BE2C (cell line): ENCODE measurements at regions not wholly inside any gene's neighbourhood (a gene's known extent, or its start where the extent isn't known, plus 50 kb on each side); places are given as distances from the start of the nearest gene placed in this dataset.

Experiments used
- DNase-seq: peaks from one replicate; pipeline ENCODE4 v3.0.0-alpha.2; 2020
- H3K27me3 ChIP-seq: fragments of 250-450 bp; sonication (Bioruptor Pico); 2 replicates; pipeline ENCODE4 v1.5.1; 2020; ENCODE audit warnings: mild to moderate bottlenecking
- H3K36me3 ChIP-seq: fragments of 250-450 bp; sonication (Bioruptor Pico); 2 replicates; pipeline ENCODE4 v1.5.1; 2020; ENCODE audit warnings: mild to moderate bottlenecking
- H3K4me1 ChIP-seq: fragments of 250-450 bp; sonication (Bioruptor Pico); 2 replicates; pipeline ENCODE4 v1.5.1; 2020
- H3K4me3 ChIP-seq: 2 replicates; pipeline ENCODE4 v1.5.1; 2011; ENCODE audit warnings: low read depth, low read length
- H3K9me3 ChIP-seq: fragments of 250-450 bp; sonication (Bioruptor Pico); 2 replicates; pipeline ENCODE4 v1.5.1; 2020
- TF ChIP-seq, protein P1 (sequence below): IDR thresholded peaks from 2 replicates; pipeline ENCODE4 v1.5.1; 2012; ENCODE audit warnings: mild to moderate bottlenecking, low read depth, low read length

DNA sequence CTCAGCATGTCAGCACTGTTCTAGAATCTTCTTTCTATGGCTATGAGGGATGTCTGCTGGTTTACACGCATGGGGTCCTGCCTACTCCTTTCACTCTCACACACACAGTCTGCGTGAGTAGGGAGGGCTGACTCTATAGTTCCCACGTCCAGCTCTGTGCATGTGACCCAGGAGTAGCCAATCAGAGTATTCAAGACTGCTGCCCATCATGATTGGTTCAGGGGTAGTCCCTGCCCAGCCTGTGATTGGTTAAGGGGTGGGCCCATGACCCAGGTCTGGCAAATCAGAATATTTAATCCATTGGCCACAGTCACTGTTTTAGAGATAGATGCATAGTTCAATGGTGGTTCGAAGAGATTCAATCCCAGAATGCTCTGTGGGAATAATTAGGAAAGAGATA, 151.3 kb upstream of the IRX3 start:
- Histone ChIP-seq H3K9me3 (no peaks in the 10 kb centered on the region), H3K4me1 (no peaks in the 10 kb centered on the region), H3K36me3 (no peaks in the 10 kb centered on the region), H3K27me3 (no peaks in the 10 kb centered on the region), H3K4me3 (peak overlapping the region; percentile 35)
- DNase-seq: peak; percentile 58
- TF ChIP-seq, protein P1, sequence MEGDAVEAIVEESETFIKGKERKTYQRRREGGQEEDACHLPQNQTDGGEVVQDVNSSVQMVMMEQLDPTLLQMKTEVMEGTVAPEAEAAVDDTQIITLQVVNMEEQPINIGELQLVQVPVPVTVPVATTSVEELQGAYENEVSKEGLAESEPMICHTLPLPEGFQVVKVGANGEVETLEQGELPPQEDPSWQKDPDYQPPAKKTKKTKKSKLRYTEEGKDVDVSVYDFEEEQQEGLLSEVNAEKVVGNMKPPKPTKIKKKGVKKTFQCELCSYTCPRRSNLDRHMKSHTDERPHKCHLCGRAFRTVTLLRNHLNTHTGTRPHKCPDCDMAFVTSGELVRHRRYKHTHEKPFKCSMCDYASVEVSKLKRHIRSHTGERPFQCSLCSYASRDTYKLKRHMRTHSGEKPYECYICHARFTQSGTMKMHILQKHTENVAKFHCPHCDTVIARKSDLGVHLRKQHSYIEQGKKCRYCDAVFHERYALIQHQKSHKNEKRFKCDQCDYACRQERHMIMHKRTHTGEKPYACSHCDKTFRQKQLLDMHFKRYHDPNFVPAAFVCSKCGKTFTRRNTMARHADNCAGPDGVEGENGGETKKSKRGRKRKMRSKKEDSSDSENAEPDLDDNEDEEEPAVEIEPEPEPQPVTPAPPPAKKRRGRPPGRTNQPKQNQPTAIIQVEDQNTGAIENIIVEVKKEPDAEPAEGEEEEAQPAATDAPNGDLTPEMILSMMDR: no peak

DNA sequence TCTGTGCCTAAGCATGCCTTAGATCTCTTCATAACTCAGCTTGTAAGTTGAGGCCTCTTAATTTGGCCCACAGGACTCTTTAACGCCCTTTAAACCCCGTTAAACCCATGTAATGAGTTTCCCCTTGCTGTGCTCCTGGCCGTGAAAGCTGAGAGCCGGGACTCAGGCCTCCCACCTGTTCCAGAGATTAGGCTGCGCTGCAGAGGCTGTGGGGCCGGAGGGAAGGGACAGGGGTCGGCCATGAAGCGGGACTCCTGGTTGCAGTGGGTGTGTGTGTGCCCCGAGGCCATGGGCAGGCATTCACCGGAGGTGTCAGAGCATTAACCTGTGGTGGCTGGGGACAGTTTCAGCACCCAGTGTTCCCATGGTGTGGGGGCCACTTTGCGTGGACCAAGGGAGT, 150.8 kb upstream of the IRX3 start:
- H3K4me3 ChIP-seq: peak overlapping the region; percentile 35
- no peaks in the 10 kb centered on the region for H3K9me3 ChIP-seq
- H3K4me1 ChIP-seq: no peaks in the 10 kb centered on the region
- DNase-seq: no peak
- no peaks in the 10 kb centered on the region for H3K27me3 ChIP-seq
- H3K36me3 ChIP-seq: no peaks in the 10 kb centered on the region
- TF ChIP-seq, protein P1: no peak

DNA sequence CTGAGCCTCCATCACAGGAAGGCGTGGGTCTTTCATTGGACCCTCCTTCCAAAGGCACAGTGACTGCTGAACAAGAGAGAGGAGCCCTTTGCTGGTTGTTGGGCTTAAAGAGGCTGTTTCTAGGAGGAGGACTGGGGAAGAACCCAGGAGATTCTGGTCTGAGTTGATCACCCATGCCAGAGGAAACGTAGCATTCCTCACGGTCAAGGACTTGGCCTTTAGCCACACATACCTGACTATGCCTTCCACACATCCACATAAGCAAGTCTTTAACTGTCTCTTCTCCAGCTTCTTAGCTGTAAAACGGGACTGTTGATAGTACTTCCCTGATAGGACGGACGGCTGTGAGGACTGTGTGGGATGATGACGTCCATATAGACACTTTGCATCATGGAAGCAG, 149.8 kb upstream of the IRX3 start:
- no peak overlapping the region for H3K4me3 ChIP-seq
- no peak for DNase-seq
- H3K9me3 ChIP-seq: no peaks in the 10 kb centered on the region
- no peaks in the 10 kb centered on the region for H3K4me1 ChIP-seq
- TF ChIP-seq, protein P1: no peak
- no peaks in the 10 kb centered on the region for H3K36me3 ChIP-seq
- no peaks in the 10 kb centered on the region; the same call in 1 of the 2 replicates for H3K27me3 ChIP-seq

DNA sequence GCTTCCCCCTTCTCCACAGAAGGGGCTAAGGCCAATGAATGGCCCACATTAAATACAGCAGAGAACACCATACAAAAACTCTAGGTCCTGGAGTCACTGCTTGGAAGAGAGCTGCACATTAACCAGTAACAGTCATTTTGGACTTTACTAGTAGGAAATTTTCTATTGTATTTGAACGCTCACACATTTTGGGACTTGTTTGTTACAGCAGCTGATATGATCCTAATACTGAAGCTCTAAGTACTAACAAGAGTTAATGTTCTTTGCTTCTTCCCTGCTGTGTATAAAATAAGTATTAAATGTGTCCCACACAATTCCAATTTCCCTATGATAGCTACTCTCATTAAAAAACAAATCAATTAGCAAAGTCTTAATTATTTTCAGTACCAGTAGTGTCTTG, 148.3 kb upstream of the IRX3 start:
- Histone ChIP-seq H3K36me3 (no peaks in the 10 kb centered on the region), H3K4me3 (no peak overlapping the region), H3K27me3 (peaks cover 11% of the 10 kb centered on the region), H3K9me3 (no peaks in the 10 kb centered on the region), H3K4me1 (no peaks in the 10 kb centered on the region)
- TF ChIP-seq, protein P1: no peak
- no peak for DNase-seq

DNA sequence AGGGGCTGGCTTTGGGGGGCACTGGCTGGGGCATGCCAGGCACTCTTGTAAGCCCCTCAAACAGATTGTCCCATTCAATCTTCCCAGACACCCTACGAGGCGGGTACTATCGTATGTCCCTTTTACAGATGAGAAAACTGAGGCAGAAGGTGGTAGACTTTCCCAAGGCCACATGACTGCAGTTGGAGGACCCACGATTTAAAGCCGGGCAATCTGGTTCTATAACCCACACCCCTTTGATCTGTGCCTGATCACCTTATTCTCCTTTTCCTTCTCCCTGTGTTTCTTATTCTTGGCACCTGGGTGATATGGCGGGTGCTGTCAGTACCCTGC, 146.3 kb upstream of the IRX3 start:
- Histone ChIP-seq H3K27me3 (peaks cover 13% of the 10 kb centered on the region), H3K4me1 (no peaks in the 10 kb centered on the region), H3K9me3 (no peaks in the 10 kb centered on the region), H3K4me3 (no peak overlapping the region), H3K36me3 (no peaks in the 10 kb centered on the region)
- TF ChIP-seq, protein P1: no peak
- DNase-seq: no peak

DNA sequence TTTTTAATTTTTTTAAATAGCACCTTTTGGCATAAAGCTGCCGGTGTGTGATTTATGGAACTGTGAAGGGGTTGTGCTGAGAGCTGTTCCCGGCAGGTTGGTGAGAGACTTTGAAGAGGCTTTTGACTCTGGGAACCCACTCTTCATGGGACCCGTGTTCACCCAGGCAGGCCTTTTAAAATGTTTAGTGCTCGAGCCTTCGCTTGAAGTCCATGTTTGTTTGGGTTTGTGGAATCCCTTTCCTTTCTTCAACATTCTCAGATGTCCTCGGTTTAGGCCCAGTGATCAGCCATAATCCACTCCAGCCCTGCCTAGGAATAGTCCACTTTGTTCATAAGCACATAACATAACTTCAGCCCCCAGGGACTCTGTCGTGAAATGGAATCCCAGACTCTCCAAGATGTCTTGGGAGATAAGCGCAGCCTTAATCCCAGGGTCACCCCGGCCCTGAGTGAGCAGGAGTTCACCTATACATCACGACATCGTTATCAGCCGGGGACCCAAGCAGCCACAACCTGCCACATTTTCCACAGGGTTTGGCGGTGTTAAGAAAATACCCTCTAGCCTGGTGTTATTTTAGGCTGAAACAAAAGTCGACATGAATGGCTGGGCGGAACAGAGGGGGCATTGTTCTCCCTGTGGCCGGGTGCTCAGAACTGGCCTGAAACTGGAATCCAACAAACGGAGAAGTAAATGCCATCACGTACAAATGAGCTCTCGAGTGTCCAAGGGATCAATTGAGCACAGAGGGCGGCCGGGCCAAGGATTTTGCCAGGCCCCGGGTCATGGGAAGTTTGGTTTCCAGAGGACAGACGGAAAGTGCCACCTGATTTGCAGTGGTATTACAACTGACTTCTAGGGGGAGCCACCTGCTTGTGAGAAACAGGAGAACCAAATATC, 145.7 kb upstream of the IRX3 start:
- no peaks in the 10 kb centered on the region for H3K36me3 ChIP-seq
- peaks cover 13% of the 10 kb centered on the region for H3K27me3 ChIP-seq
- no peaks in the 10 kb centered on the region for H3K4me1 ChIP-seq
- H3K4me3 ChIP-seq: no peak overlapping the region
- H3K9me3 ChIP-seq: no peaks in the 10 kb centered on the region
- no peak for DNase-seq
- TF ChIP-seq, protein P1: no peak
